IMR-90 (cell line): ENCODE measurements at regions not wholly inside any gene's neighbourhood (a gene's known extent, or its start where the extent isn't known, plus 50 kb on each side); places are given as distances from the start of the nearest gene placed in this dataset.

ENCODE experiments used
- ATAC-seq: fragments of 200-7000 bp; cut with Tn5 transposase; 2 replicates; pipeline ENCODE4 v1.9.1; 2020; ENCODE audit warnings: low read depth, mild to moderate bottlenecking, moderate library complexity
- BruUV-seq: library from RNA; stranded (reverse); fragments of 400-500 nt; replicated peaks from 2 replicates; lab custom pipeline; 2021; lab: Mats Ljungman, UMichigan
- CTCF ChIA-PET: fragments of 300-600 bp; formaldehyde crosslinking; extraction: SDS; loops from one replicate; lab custom pipeline; 2021; ENCODE audit warnings: antibody characterized with exemption; lab: Yijun Ruan, JAX
- POLR2A ChIA-PET: fragments of 300-600 bp; sonication (Branson Sonifier 250); formaldehyde crosslinking; loops from one replicate; lab custom pipeline; 2022; ENCODE audit warnings: antibody characterized with exemption; ENCODE audit not compliant: unreplicated experiment; lab: Charles Lee
- DNase-seq: peaks from one replicate; pipeline ENCODE4 v3.0.0; 2013
- H2AFZ ChIP-seq: replicated peaks from 2 replicates; pipeline ENCODE3; 2013; ENCODE audit warnings: low read length, mild to moderate bottlenecking; ENCODE audit not compliant: poor library complexity
- H2AK5ac ChIP-seq: 2 replicates; pipeline ENCODE4 v1.6.1; 2013; ENCODE audit warnings: low read depth, low read length, inconsistent platforms
- H2AK9ac ChIP-seq: replicated peaks from 2 replicates; pipeline ENCODE3; 2013; ENCODE audit warnings: mild to moderate bottlenecking, low read depth, low read length, moderate library complexity; ENCODE audit not compliant: poor library complexity
- H2BK120ac ChIP-seq: 2 replicates; pipeline ENCODE4 v1.6.1; 2013; ENCODE audit warnings: low read depth, low read length, inconsistent platforms
- H2BK15ac ChIP-seq: 3 replicates; pipeline ENCODE4 v1.6.1; 2013; ENCODE audit warnings: low read depth, low read length, inconsistent platforms
- H2BK20ac ChIP-seq: 2 replicates; pipeline ENCODE4 v1.6.1; 2013; ENCODE audit warnings: low read depth, mild to moderate bottlenecking, inconsistent platforms, low read length, moderate library complexity
- H2BK5ac ChIP-seq: 2 replicates; pipeline ENCODE4 v1.6.1; 2013; ENCODE audit warnings: mild to moderate bottlenecking, low read depth, low read length, inconsistent platforms; ENCODE audit not compliant: poor library complexity, severe bottlenecking
- H3K14ac ChIP-seq: replicated peaks from 2 replicates; pipeline ENCODE4 v1.6.1; 2013; ENCODE audit warnings: low read depth, low read length, inconsistent platforms
- H3K18ac ChIP-seq: 2 replicates; pipeline ENCODE4 v1.6.1; 2013; ENCODE audit warnings: low read depth, low read length, control low read depth
- H3K23ac ChIP-seq: 2 replicates; pipeline ENCODE4 v1.6.1; 2013; ENCODE audit warnings: low read depth, low read length, inconsistent platforms
- H3K27ac ChIP-seq: 2 replicates; pipeline ENCODE4 v1.5.1; 2013; ENCODE audit warnings: mild to moderate bottlenecking, control low read depth, low read length; ENCODE audit not compliant: insufficient read depth
- H3K27me3 ChIP-seq: 2 replicates; pipeline ENCODE4 v1.6.1; 2013; ENCODE audit warnings: low read length; ENCODE audit not compliant: control insufficient read depth, insufficient read depth
- H3K36me3 ChIP-seq: 2 replicates; pipeline ENCODE4 v1.6.1; 2013; ENCODE audit warnings: low read length, mixed read lengths; ENCODE audit not compliant: control insufficient read depth, insufficient read depth
- H3K4ac ChIP-seq: 2 replicates; pipeline ENCODE4 v1.6.1; 2013; ENCODE audit warnings: low read depth, low read length, inconsistent platforms
- H3K4me1 ChIP-seq: 2 replicates; pipeline ENCODE4 v1.6.1; 2013; ENCODE audit warnings: low read length, mixed read lengths; ENCODE audit not compliant: control insufficient read depth, insufficient read depth
- H3K4me2 ChIP-seq: 2 replicates; pipeline ENCODE4 v1.6.1; 2013; ENCODE audit warnings: low read depth, mild to moderate bottlenecking, control low read depth, low read length, moderate library complexity
- H3K4me3 ChIP-seq: 2 replicates; pipeline ENCODE4 v1.5.1; 2013; ENCODE audit warnings: low read depth, mild to moderate bottlenecking, control low read depth, low read length, moderate library complexity; ENCODE audit not compliant: insufficient read depth
- H3K56ac ChIP-seq: 2 replicates; pipeline ENCODE4 v1.6.1; 2013; ENCODE audit warnings: low read length, inconsistent platforms; ENCODE audit not compliant: insufficient read depth; ENCODE audit errors: extremely low read depth
- H3K79me1 ChIP-seq, 2 experiments: 2 replicates each; pipeline ENCODE4 v1.6.1; 2013; ENCODE audit warnings: low read length in 2 of 2, inconsistent platforms in 1 of 2, low read depth in 1 of 2
- H3K9ac ChIP-seq: 2 replicates; pipeline ENCODE4 v1.6.1; 2013; ENCODE audit warnings: low read depth, low read length, control low read depth
- H3K9me1 ChIP-seq: 2 replicates; pipeline ENCODE4 v1.6.1; 2013; ENCODE audit warnings: low read length, inconsistent platforms; ENCODE audit not compliant: insufficient read depth
- H3K9me3 ChIP-seq: 2 replicates; pipeline ENCODE4 v1.6.1; 2013; ENCODE audit warnings: low read length; ENCODE audit not compliant: control insufficient read depth, insufficient read depth
- H4K20me1 ChIP-seq: 2 replicates; pipeline ENCODE4 v1.6.1; 2013; ENCODE audit warnings: low read length, inconsistent platforms; ENCODE audit not compliant: insufficient read depth
- H4K5ac ChIP-seq: 2 replicates; pipeline ENCODE4 v1.6.1; 2013; ENCODE audit warnings: mild to moderate bottlenecking, low read depth, low read length, control low read depth
- H4K8ac ChIP-seq, 2 experiments: 2 replicates each; pipeline ENCODE4 v1.6.1; 2013; ENCODE audit warnings: low read depth in 2 of 2, low read length in 2 of 2, control low read depth in 1 of 2, inconsistent platforms in 1 of 2
- H4K91ac ChIP-seq: 2 replicates; pipeline ENCODE4 v1.6.1; 2013; ENCODE audit warnings: low read depth, low read length, inconsistent platforms; ENCODE audit not compliant: insufficient read depth
- CHD1 ChIP-seq: IDR thresholded peaks from 2 replicates; pipeline ENCODE4 v1.6.1; 2012; ENCODE audit warnings: low read depth, low read length, improper control_type of control experiment
- FOS ChIP-seq: fragments of 150-350 bp; IDR thresholded peaks from 2 replicates; pipeline ENCODE4 v1.6.1; 2016; ENCODE audit warnings: low read depth, low read length
- NFE2L2 ChIP-seq: fragments of 150-350 bp; IDR thresholded peaks from 2 replicates; pipeline ENCODE4 v1.6.1; 2016; ENCODE audit warnings: low read depth, mild to moderate bottlenecking, low read length
- RCOR1 ChIP-seq: IDR thresholded peaks from 2 replicates; pipeline ENCODE4 v1.6.1; 2012; ENCODE audit warnings: mild to moderate bottlenecking, low read length, improper control_type of control experiment; ENCODE audit not compliant: insufficient replicate concordance
- WGBS, 2 experiments: methylation state at CpG; one replicate each; pipeline versions ENCODE4 v1.1.5 to v1.1.7; 2013; ENCODE audit warnings: missing lambda C conversion rate in 2 of 2; ENCODE audit not compliant: insufficient read length in 1 of 2; ENCODE audit errors: extremely low coverage in 2 of 2; 5-methylcytosine and 5-hydroxymethylcytosine counted together
- dilution Hi-C: fragments of 300-500 bp; cut with HindIII; formaldehyde crosslinking; loops from one replicate; pipeline ENCODE4 v1.14.3; 2018; ENCODE audit warnings: low sequenced_read_pairs; ENCODE audit not compliant: unreplicated experiment
- in situ Hi-C: fragments of 300-500 bp; cut with MboI; formaldehyde crosslinking; loops from 3 replicates; pipeline ENCODE4 v1.14.3; 2019; ENCODE audit warnings: low sequenced_read_pairs, inconsistent platforms, mixed read lengths
- intact Hi-C: fragments of 100-400 bp; cut with micrococcal nuclease; formaldehyde crosslinking; loops from 2 replicates; pipeline ENCODE4 v1.10.0; 2022

DNA sequence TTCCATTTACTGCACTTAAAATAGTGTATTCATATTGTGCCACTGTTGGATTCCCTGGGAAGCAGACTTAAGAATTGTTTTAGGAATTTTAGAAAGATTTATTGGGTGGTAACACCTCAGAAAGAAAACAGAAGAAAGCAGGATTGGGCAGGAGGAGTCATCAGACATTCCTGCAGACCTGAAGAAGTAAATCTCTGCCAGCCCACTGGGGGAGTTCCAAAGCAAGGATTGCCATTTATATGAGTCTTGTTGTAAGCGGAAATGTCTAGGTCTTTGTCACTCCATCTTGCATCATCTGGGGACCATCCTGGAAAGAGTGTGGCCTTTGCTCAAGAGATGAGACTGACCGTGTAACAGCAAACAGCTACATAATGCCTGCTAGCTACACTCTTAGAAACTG lies 947.6 kb upstream of the POT1 start:
- H4K8ac ChIP-seq, result no peak overlapping the region
- no peaks in the 10 kb centered on the region for H3K36me3 ChIP-seq
- no peak overlapping the region for H3K27ac ChIP-seq
- no peak overlapping the region for H2BK20ac ChIP-seq
- H2AK5ac ChIP-seq, result no peak overlapping the region
- no peak overlapping the region for H3K9ac ChIP-seq
- no peak overlapping the region for H2AFZ ChIP-seq
- no peak overlapping the region for H2AK9ac ChIP-seq
- H3K56ac ChIP-seq, result no peak overlapping the region
- H3K27me3 ChIP-seq, result no peaks in the 10 kb centered on the region
- WGBS, 2 experiments, result 40% methylated on average over 1 of the region's 2 CpGs; no CpG with 5 or more reads in 1 of the 2 experiments
- H3K9me1 ChIP-seq, result no peaks in the 10 kb centered on the region
- no peak overlapping the region for H3K18ac ChIP-seq
- no peaks in the 10 kb centered on the region for H3K4me1 ChIP-seq
- ATAC-seq (no peak), DNase-seq (no peak)
- H2BK5ac ChIP-seq, result no peak overlapping the region
- TF ChIP-seq CHD1, result no peak
- no peak for TF ChIP-seq RCOR1
- TF ChIP-seq FOS, result no peak
- TF ChIP-seq NFE2L2, result no peak
- H3K4me2 ChIP-seq, result no peak overlapping the region
- ChIA-PET POLR2A (no interaction called here), CTCF (no interaction called here)
- H3K23ac ChIP-seq, result no peak overlapping the region
- no peak overlapping the region for H3K4me3 ChIP-seq
- no peak overlapping the region for H3K4ac ChIP-seq
- no peaks in the 10 kb centered on the region for H4K20me1 ChIP-seq
- intact Hi-C loops (no loop called here), in situ Hi-C loops (no loop called here), dilution Hi-C loops (no loop called here)
- no peak overlapping the region for H4K91ac ChIP-seq
- H3K79me1 ChIP-seq, result no peaks in the 10 kb centered on the region
- no peak overlapping the region for H4K5ac ChIP-seq
- no TSS peak for BruUV-seq
- no peak overlapping the region for H3K14ac ChIP-seq
- no peak overlapping the region for H2BK120ac ChIP-seq
- no peak overlapping the region for H2BK15ac ChIP-seq
- peaks cover 2% of the 10 kb centered on the region; the same call in 1 of the 2 replicates for H3K9me3 ChIP-seq
